AG10803 (cell line): ENCODE measurements at regions not wholly inside any gene's neighbourhood (a gene's known extent, or its start where the extent isn't known, plus 50 kb on each side); places are given as distances from the start of the nearest gene placed in this dataset.
A peak's percentile ranks its signal among the peaks of the same experiment; 100 is the strongest.

Source experiments
- DNase-seq: peaks from one replicate; pipeline ENCODE4 v3.0.0; 2010; ENCODE audit warnings: low read depth
- H3K4me3 ChIP-seq: 2 replicates; pipeline ENCODE4 v1.5.1; 2011; ENCODE audit warnings: mild to moderate bottlenecking, low read length, control low read depth
- TF ChIP-seq, protein P1 (sequence below): conservative IDR thresholded peaks from 2 replicates; pipeline ENCODE4 v1.5.1; 2011; ENCODE audit warnings: mild to moderate bottlenecking, low read length, control low read depth, inconsistent platforms

GRCh38 chr3:118597184-118597583 lies 437.5 kb downstream of the IGSF11 start:
- H3K4me3 ChIP-seq: no peak overlapping the region
- TF ChIP-seq, protein P1, sequence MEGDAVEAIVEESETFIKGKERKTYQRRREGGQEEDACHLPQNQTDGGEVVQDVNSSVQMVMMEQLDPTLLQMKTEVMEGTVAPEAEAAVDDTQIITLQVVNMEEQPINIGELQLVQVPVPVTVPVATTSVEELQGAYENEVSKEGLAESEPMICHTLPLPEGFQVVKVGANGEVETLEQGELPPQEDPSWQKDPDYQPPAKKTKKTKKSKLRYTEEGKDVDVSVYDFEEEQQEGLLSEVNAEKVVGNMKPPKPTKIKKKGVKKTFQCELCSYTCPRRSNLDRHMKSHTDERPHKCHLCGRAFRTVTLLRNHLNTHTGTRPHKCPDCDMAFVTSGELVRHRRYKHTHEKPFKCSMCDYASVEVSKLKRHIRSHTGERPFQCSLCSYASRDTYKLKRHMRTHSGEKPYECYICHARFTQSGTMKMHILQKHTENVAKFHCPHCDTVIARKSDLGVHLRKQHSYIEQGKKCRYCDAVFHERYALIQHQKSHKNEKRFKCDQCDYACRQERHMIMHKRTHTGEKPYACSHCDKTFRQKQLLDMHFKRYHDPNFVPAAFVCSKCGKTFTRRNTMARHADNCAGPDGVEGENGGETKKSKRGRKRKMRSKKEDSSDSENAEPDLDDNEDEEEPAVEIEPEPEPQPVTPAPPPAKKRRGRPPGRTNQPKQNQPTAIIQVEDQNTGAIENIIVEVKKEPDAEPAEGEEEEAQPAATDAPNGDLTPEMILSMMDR: no peak
- no peak for DNase-seq

- TF ChIP-seq, protein P1: no peak
- no peak overlapping the region for H3K4me3 ChIP-seq
- no peak for DNase-seq
These were observed 426.5 kb downstream of the IGSF11 start for GRCh38 chr3:118607915-118608820.

DNA sequence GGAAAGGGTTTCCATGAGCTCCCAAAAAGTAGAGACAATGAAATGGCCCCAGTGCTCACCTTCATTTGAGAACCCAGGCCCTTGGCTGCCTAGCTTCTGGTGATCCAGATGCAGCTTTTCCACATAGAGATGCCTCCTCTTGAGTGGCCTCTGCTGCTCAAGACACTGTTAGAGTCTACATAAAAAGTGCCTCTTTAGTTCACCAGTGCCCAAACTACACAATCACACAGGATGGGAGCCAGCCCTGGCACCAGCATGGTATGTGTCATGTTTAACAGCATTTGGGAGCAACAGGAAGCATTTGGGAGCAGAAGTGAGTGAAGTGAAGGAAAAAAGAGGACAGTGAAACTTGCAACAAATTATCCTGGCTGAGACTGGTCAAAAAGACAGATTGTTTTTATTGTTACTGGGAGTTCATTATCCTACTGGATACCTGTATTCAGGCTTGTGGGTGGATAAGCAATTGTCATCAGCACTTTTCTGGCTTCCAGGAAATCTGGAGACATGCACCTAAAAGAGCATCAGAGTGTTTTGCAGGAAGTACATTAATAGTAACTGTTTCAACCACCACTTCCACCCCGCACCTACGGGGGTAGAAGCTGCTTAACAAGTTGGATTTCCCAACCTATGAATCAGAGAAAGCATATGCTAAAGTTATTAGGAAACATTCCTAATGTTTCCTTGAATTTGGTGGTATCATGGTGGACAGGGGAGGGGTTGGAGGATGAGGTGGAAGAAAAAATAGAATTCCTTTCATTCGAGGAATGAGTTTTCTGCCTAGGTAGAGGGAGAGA lies 416.2 kb downstream of the IGSF11 start:
- TF ChIP-seq, protein P1: no peak
- no peak overlapping the region for H3K4me3 ChIP-seq
- no peak for DNase-seq

GRCh38 chr3:118626453-118626852 lies 408.2 kb downstream of the IGSF11 start:
- TF ChIP-seq, protein P1: no peak
- H3K4me3 ChIP-seq: no peak overlapping the region
- no peak for DNase-seq

GRCh38 chr3:118628704-118629341 lies 405.8 kb downstream of the IGSF11 start:
- peak; percentile 19 for DNase-seq
- no peak overlapping the region for H3K4me3 ChIP-seq
- TF ChIP-seq, protein P1: peak; percentile 55

DNA sequence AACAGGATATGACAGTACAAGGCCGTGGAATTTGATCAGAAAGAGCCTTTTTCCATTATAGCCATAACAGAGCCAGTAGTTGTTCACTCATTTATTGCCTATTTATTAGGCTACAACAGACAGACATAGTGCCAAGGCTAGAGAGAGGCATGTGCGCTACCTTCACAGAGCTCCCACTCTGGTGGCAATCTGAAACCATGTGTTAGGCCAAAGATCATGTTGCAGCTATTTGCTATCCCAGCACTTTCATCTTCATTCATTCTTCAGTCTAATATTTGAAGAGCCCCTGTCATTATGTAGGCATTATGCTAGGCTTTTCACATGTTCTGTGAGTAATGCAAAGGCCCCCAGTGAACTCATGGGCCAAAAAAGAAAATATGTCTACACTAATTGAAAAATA lies 404.8 kb downstream of the IGSF11 start:
- TF ChIP-seq, protein P1: no peak
- no peak for DNase-seq
- no peak overlapping the region for H3K4me3 ChIP-seq
